Osteoblast (primary cell): ENCODE measurements at regions not wholly inside any gene's neighbourhood (a gene's known extent, or its start where the extent isn't known, plus 50 kb on each side); places are given as distances from the start of the nearest gene placed in this dataset.
A peak's percentile ranks its signal among the peaks of the same experiment; 100 is the strongest.

Source experiments
- DNase-seq: peaks from one replicate; pipeline ENCODE4 v3.0.0; 2011; ENCODE audit warnings: low spot score, mixed read lengths; ENCODE audit not compliant: insufficient read length; ENCODE audit errors: missing footprints
- H2AFZ ChIP-seq: 2 replicates; pipeline ENCODE4 v1.6.0; 2011; ENCODE audit warnings: mild to moderate bottlenecking, low read length
- H3K27ac ChIP-seq: 2 replicates; pipeline ENCODE4 v1.5.1; 2011; ENCODE audit warnings: mild to moderate bottlenecking, low read depth, low read length, moderate library complexity
- H3K27me3 ChIP-seq: 2 replicates; pipeline ENCODE4 v1.6.0; 2012; ENCODE audit warnings: mild to moderate bottlenecking, control low read depth, inconsistent platforms, low read length, moderate library complexity; ENCODE audit not compliant: insufficient read depth
- H3K36me3 ChIP-seq: 2 replicates; pipeline ENCODE4 v1.5.1; 2011; ENCODE audit warnings: mild to moderate bottlenecking, low read length, control low read depth, moderate library complexity; ENCODE audit not compliant: insufficient read depth
- H3K4me1 ChIP-seq: 2 replicates; pipeline ENCODE4 v1.5.1; 2011; ENCODE audit warnings: mild to moderate bottlenecking, low read length, control low read depth, moderate library complexity; ENCODE audit not compliant: insufficient read depth
- H3K4me2 ChIP-seq: 2 replicates; pipeline ENCODE4 v1.6.0; 2011; ENCODE audit warnings: mild to moderate bottlenecking, low read length; ENCODE audit not compliant: insufficient read depth
- H3K4me3 ChIP-seq: fragments of 200-600 bp; sonication (generic); 3 replicates; pipeline ENCODE4 v1.5.1; 2012; ENCODE audit warnings: mild to moderate bottlenecking, low read length, inconsistent platforms; ENCODE audit not compliant: insufficient read depth
- H3K79me2 ChIP-seq: 2 replicates; pipeline ENCODE4 v1.6.0; 2012; ENCODE audit warnings: mild to moderate bottlenecking, low read length, control low read depth, inconsistent platforms; ENCODE audit not compliant: insufficient read depth
- H3K9me3 ChIP-seq: 2 replicates; pipeline ENCODE4 v1.5.1; 2011; ENCODE audit warnings: low read depth, low read length, control low read depth
- H4K20me1 ChIP-seq: 2 replicates; pipeline ENCODE4 v1.6.0; 2012; ENCODE audit warnings: mild to moderate bottlenecking, low read length, control low read depth; ENCODE audit not compliant: insufficient read depth
- CTCF ChIP-seq: IDR thresholded peaks from 2 replicates; pipeline ENCODE4 v1.5.1; 2011; ENCODE audit warnings: mild to moderate bottlenecking, low read depth, low read length, moderate library complexity; ENCODE audit errors: extremely low read depth

- DNase-seq = peak; percentile 80
- no peaks in the 10 kb centered on the region for H3K36me3 ChIP-seq
- H2AFZ ChIP-seq = no peak overlapping the region
- H3K27me3 ChIP-seq = no peaks in the 10 kb centered on the region
- no peaks in the 10 kb centered on the region for H3K9me3 ChIP-seq
- H3K4me1 ChIP-seq = peaks cover 35% of the 10 kb centered on the region
- no peaks in the 10 kb centered on the region for H3K79me2 ChIP-seq
- H3K4me2 ChIP-seq = peak overlapping the region; percentile 82
- TF ChIP-seq CTCF = no peak
- no peak overlapping the region for H3K4me3 ChIP-seq
- peak overlapping the region; percentile 86 for H3K27ac ChIP-seq
- H4K20me1 ChIP-seq = no peaks in the 10 kb centered on the region
Observed at GRCh38 chr12:46524778-46525177, 152.2 kb upstream of the SLC38A2 start.

- Histone ChIP-seq H2AFZ (peak overlapping the region; percentile 65), H3K4me1 (peaks cover 35% of the 10 kb centered on the region), H3K9me3 (no peaks in the 10 kb centered on the region), H3K4me2 (peak overlapping the region; percentile 82), H3K79me2 (no peaks in the 10 kb centered on the region), H3K27ac (peak overlapping the region; percentile 86), H4K20me1 (no peaks in the 10 kb centered on the region), H3K36me3 (no peaks in the 10 kb centered on the region), H3K4me3 (peak overlapping the region; percentile 53), H3K27me3 (no peaks in the 10 kb centered on the region)
- TF ChIP-seq CTCF = no peak
- DNase-seq = peak; percentile 94
Observed at GRCh38 chr12:46523863-46524770, 151.5 kb upstream of the SLC38A2 start.

GRCh38 chr12:46523446-46523845 is 150.9 kb upstream of the SLC38A2 start:
- Histone ChIP-seq H3K27ac (peak overlapping the region; percentile 86), H3K4me3 (peak overlapping the region; percentile 53), H3K79me2 (no peaks in the 10 kb centered on the region), H3K4me1 (peaks cover 39% of the 10 kb centered on the region), H2AFZ (no peak overlapping the region), H3K9me3 (no peaks in the 10 kb centered on the region), H4K20me1 (no peaks in the 10 kb centered on the region), H3K36me3 (no peaks in the 10 kb centered on the region), H3K27me3 (no peaks in the 10 kb centered on the region), H3K4me2 (peak overlapping the region; percentile 82)
- DNase-seq = no peak
- no peak for TF ChIP-seq CTCF

GRCh38 chr12:46522071-46522470 is 149.5 kb upstream of the SLC38A2 start:
- no peak overlapping the region for H3K4me3 ChIP-seq
- H3K36me3 ChIP-seq = no peaks in the 10 kb centered on the region
- TF ChIP-seq CTCF = no peak
- H3K27ac ChIP-seq = no peak overlapping the region
- H4K20me1 ChIP-seq = no peaks in the 10 kb centered on the region
- H3K4me1 ChIP-seq = peaks cover 42% of the 10 kb centered on the region
- H3K27me3 ChIP-seq = no peaks in the 10 kb centered on the region
- no peak for DNase-seq
- H3K79me2 ChIP-seq = no peaks in the 10 kb centered on the region
- peak overlapping the region; percentile 54 for H2AFZ ChIP-seq
- no peaks in the 10 kb centered on the region for H3K9me3 ChIP-seq
- H3K4me2 ChIP-seq = peak overlapping the region; percentile 13
